Adrenal gland (tissue), 9 donors: ENCODE measurements at regions not wholly inside any gene's neighbourhood (a gene's known extent, or its start where the extent isn't known, plus 50 kb on each side); places are given as distances from the start of the nearest gene placed in this dataset.

Source experiments
- DNase-seq, 7 donors: peaks; one replicate each; pipeline ENCODE4 v3.0.0-alpha.2; 2019 to 2020
- H3K27ac ChIP-seq, 5 donors: fragments of 200-600 bp; sonication (generic) in 4 of 5; 1 replicate in 3 of 5; 2 replicates in 2 of 5; pipeline versions ENCODE4 v1.5.1 to v1.8.0; 2016 to 2020; ENCODE audit warnings: mild to moderate bottlenecking in 1 of 5
- H3K27me3 ChIP-seq: fragments of 200-600 bp; 2 replicates; pipeline ENCODE4 v1.8.0; 2021
- H3K36me3 ChIP-seq, 2 donors: fragments of 200-600 bp; replicated peaks in 1 of 2; 1 replicate in 1 of 2; 2 replicates in 1 of 2; pipeline versions ENCODE4 v1.5.1 to v1.8.0; 2018 to 2022
- H3K4me1 ChIP-seq, 2 donors: fragments of 200-600 bp; replicated peaks in 1 of 2; 1 replicate in 1 of 2; 2 replicates in 1 of 2; pipeline versions ENCODE4 v1.5.1 to v1.8.0; 2018 to 2021
- H3K4me3 ChIP-seq, 4 donors: fragments of 200-600 bp; sonication (generic) in 3 of 4; one replicate each; pipeline ENCODE4 v1.5.1; 2016 to 2018
- H3K9me3 ChIP-seq, 3 donors: fragments of 200-600 bp; sonication (generic) in 1 of 3; replicated peaks in 1 of 3; 1 replicate in 2 of 3; 2 replicates in 1 of 3; pipeline versions ENCODE4 v1.5.1 to v1.8.0; 2016 to 2021
- POLR2A ChIP-seq, 2 donors: fragments of 450-650 bp; IDR thresholded peaks; one replicate each; pipeline ENCODE4 v1.6.1; 2017; ENCODE audit warnings: antibody characterized with exemption in 2 of 2, mild to moderate bottlenecking in 2 of 2, moderate library complexity in 1 of 2
- WGBS, 4 donors: extraction: QIAGEN DNeasy Blood & Tissue Kit in 2 of 4; methylation state at CpG; one replicate each; pipeline versions ENCODE4 v1.1.5 to v1.1.7; 2013 to 2017; 5-methylcytosine and 5-hydroxymethylcytosine counted together
- intact Hi-C, 2 donors: fragments of 100-400 bp; cut with DNase I; formaldehyde crosslinking; loops; one replicate each; pipeline versions ENCODE4 v1.14.1 to v1.15.0; 2022 to 2023
- TF ChIP-seq, protein P1 (sequence below), 6 experiments: fragments of 450-650 bp in 4 of 6; fragments of 200-600 bp in 2 of 6; sonication (generic) in 1 of 6; IDR thresholded peaks; 1 replicate in 5 of 6; 2 replicates in 1 of 6; pipeline versions ENCODE4 v1.5.1 to v1.8.0; 2016 to 2021; ENCODE audit warnings: antibody characterized with exemption in 6 of 6, mild to moderate bottlenecking in 2 of 6, moderate library complexity in 1 of 6
- donor health status: healthy with polysubstance abuse.
- donor health status: Bipolar disorder and iron deficiency.
- donor health status: DM: yes; HTN: yes; CAD: no.
- donor health status: DM: no; HTN: no; CAD: no.
- donor health status: DM: no; HTN: no; CAD: no.

DNA sequence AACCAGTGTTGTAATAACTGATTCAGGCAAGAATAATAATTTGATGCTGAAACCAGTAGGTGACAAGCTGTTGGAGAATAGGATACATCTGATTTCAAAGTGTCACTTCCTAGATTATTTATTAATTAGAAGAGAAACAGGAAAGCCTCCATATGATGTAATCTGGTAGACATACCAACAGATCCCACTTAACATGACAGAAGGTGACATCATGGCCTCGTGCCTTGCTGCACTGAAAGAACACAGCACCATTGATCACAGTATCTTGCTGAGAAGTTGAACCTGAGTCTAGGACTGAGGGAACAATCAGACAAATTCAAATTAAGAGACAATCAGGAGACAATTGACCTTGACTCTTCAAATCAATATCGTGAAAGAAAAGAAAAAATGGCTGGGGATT is 131.6 kb upstream of the DLGAP1 start:
- 39 to 61% (median 55%) methylated on average over 2 of the region's 2 CpGs for WGBS, 4 donors
- Histone ChIP-seq H3K27ac (no peak overlapping the region), H3K27me3 (no peaks in the 10 kb centered on the region), H3K4me1 (no peaks in the 10 kb centered on the region), H3K4me3 (no peak overlapping the region), H3K9me3 (no peaks in the 10 kb centered on the region), H3K36me3 (no peaks in the 10 kb centered on the region)
- DNase-seq = no peak
- intact Hi-C loops = no loop called here
- TF ChIP-seq POLR2A (IDR thresholded peaks at IDR 0.05) = no peak
- TF ChIP-seq, protein P1, sequence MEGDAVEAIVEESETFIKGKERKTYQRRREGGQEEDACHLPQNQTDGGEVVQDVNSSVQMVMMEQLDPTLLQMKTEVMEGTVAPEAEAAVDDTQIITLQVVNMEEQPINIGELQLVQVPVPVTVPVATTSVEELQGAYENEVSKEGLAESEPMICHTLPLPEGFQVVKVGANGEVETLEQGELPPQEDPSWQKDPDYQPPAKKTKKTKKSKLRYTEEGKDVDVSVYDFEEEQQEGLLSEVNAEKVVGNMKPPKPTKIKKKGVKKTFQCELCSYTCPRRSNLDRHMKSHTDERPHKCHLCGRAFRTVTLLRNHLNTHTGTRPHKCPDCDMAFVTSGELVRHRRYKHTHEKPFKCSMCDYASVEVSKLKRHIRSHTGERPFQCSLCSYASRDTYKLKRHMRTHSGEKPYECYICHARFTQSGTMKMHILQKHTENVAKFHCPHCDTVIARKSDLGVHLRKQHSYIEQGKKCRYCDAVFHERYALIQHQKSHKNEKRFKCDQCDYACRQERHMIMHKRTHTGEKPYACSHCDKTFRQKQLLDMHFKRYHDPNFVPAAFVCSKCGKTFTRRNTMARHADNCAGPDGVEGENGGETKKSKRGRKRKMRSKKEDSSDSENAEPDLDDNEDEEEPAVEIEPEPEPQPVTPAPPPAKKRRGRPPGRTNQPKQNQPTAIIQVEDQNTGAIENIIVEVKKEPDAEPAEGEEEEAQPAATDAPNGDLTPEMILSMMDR (IDR thresholded peaks at IDR 0.05) = no peak

DNA sequence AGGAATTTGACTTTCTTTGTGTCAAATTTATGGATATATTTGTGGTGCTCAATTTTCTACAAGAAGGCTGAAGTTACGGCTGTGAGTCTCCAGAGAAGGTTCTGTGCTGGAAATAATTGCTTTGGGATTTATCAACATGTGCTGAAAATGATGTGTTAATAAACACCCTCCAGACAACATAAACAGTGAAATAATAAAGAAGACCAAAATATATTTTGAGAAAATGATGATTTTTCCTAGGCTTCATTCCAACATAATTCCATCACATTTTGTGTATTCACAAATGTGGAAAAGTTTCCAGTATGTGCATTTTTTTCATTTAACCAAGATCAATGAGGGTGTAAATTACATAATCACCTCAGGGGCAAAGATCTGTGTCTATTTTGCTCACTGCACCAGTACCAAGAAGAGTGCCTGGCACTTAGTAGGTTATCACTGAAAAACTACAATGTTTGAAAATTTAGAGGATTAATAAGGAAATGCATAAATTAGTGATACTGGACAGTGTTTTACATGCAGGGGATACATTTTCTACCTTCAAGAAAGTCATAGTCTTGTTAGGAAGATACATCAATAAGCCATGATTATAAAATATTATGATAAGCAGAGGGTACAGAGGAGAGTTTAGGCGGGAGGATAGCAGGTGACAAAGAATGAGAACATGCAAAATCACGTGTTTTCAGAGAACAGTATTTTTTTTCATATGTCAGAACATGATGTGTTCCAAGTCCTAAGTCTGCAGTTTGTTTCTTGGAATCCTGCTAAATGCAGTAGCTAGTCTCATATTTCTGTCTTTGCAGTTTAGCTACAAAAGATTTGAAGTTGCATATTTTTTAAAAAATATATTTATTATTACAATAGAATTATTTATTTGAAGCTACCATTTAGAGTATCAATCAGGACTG is 127.6 kb upstream of the DLGAP1 start:
- DNase-seq = no peak
- H3K27ac ChIP-seq = no peak overlapping the region
- H3K36me3 ChIP-seq = no peaks in the 10 kb centered on the region
- intact Hi-C loops = no loop called here
- 60 to 67% (median 64%) methylated on average over 3 of the region's 3 CpGs for WGBS, 4 donors
- no peaks in the 10 kb centered on the region for H3K27me3 ChIP-seq
- H3K9me3 ChIP-seq = no peaks in the 10 kb centered on the region
- TF ChIP-seq, protein P1 (IDR thresholded peaks at IDR 0.05) = no peak
- no peak for TF ChIP-seq POLR2A (IDR thresholded peaks at IDR 0.05)
- no peak overlapping the region for H3K4me3 ChIP-seq
- no peaks in the 10 kb centered on the region for H3K4me1 ChIP-seq

DNA sequence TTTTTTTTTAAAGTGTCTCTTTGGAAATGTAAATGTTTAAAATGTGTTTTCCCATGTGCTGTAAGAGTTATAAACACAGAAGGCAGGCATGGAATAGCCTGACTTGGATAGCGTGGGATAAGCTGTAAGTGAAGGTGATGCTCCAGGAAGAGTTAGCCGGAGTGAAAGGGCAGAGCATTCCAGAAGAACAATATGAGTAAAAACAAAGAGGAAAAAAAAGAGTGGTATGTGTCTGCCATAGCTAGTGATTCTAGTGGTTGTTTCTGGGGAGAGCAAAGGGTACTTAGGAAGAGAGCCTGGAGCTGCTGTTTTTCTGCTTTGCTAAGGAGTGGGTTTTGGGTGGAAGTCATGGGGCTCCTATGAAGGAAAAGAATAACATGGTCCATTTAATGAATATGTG is 126.9 kb upstream of the DLGAP1 start:
- 70 to 82% (median 79%) methylated on average over 2 of the region's 2 CpGs for WGBS, 4 donors
- intact Hi-C loops = no loop called here

DNA sequence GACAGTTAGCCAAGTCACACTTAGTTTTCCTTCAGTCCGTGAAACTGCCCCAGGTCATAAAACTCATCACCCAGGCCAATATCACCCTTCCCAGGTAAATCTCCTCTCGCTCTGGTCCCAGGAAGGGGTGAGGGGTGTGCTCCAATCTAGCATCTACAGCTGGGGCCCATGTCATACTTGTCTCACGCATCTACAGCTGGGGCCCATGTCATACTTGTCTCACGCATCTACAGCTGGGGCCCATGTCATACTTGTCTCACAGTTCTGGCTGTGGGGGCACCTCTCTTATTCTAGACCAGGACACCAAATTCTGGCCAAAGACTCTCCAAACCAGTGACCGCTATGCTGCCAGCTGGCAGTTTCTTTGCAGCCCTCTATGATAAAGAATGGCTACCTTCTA is 123.3 kb upstream of the DLGAP1 start:
- intact Hi-C loops = no loop called here
- Histone ChIP-seq H3K27ac (no peak overlapping the region), H3K4me3 (no peak overlapping the region), H3K36me3 (no peaks in the 10 kb centered on the region), H3K9me3 (peaks cover 0 to 3% (median 0%) of the 10 kb centered on the region in 3 donors), H3K4me1 (no peaks in the 10 kb centered on the region), H3K27me3 (no peaks in the 10 kb centered on the region)
- TF ChIP-seq, protein P1 (IDR thresholded peaks at IDR 0.05) = no peak
- no peak for TF ChIP-seq POLR2A (IDR thresholded peaks at IDR 0.05)
- DNase-seq = no peak
- whole genome bisulfite sequencing, 4 donors = 79 to 84% (median 81%) methylated on average over 4 to 5 of the region's 5 CpGs

More for the DNA sequence above, 126.9 kb upstream of the DLGAP1 start:
- H3K36me3 ChIP-seq = no peaks in the 10 kb centered on the region
- no peaks in the 10 kb centered on the region for H3K4me1 ChIP-seq
- no peak overlapping the region for H3K4me3 ChIP-seq
- peaks cover 0 to 1% (median 0%) of the 10 kb centered on the region in 3 donors for H3K9me3 ChIP-seq
- H3K27ac ChIP-seq = no peak overlapping the region
- DNase-seq = no peak
- TF ChIP-seq, protein P1 (IDR thresholded peaks at IDR 0.05) = no peak
- TF ChIP-seq POLR2A (IDR thresholded peaks at IDR 0.05) = no peak
- H3K27me3 ChIP-seq = no peaks in the 10 kb centered on the region
